Type B pancreatic cell (in vitro differentiated cells): ENCODE measurements at regions not wholly inside any gene's neighbourhood (a gene's known extent, or its start where the extent isn't known, plus 50 kb on each side); places are given as distances from the start of the nearest gene placed in this dataset.
"Not testable (repeated sequence)": the region's sequence is repeated elsewhere in the genome, so short reads cannot be mapped to it uniquely, and the experiment has no call there.

Experiments used
- DNase-seq: peaks from one replicate; pipeline ENCODE4 v3.0.0; 2021; ENCODE audit warnings: mixed read lengths; ENCODE audit not compliant: unreplicated experiment; ENCODE audit errors: extremely low spot score
- H3K27ac Mint-ChIP-seq: 2 replicates; pipeline ENCODE4 v1.8.0; 2021; ENCODE audit warnings: mild to moderate bottlenecking, mixed read lengths
- H3K27me3 Mint-ChIP-seq: 2 replicates; pipeline ENCODE4 v1.8.0; 2021; ENCODE audit warnings: mixed read lengths
- H3K36me3 Mint-ChIP-seq: 2 replicates; pipeline ENCODE4 v1.8.0; 2021; ENCODE audit warnings: mixed read lengths
- H3K4me1 Mint-ChIP-seq: one replicate; pipeline ENCODE4 v1.8.0; 2021; ENCODE audit warnings: mixed read lengths; ENCODE audit not compliant: unreplicated experiment
- H3K4me3 Mint-ChIP-seq: 2 replicates; pipeline ENCODE4 v1.8.0; 2021; ENCODE audit warnings: mild to moderate bottlenecking, mixed read lengths
- H3K9me3 Mint-ChIP-seq: 2 replicates; pipeline ENCODE4 v1.8.0; 2021; ENCODE audit warnings: mixed read lengths
- CTCF ChIP-seq: fragments of 200-600 bp; sonication (generic); conservative IDR thresholded peaks from 2 replicates; pipeline ENCODE4 v1.5.0; 2021; ENCODE audit warnings: antibody characterized with exemption, mild to moderate bottlenecking

GRCh38 chr1:239125027-239125426 lies 261.3 kb upstream of the CHRM3 start:
- H3K9me3 Mint-ChIP-seq = no peaks in the 10 kb centered on the region
- H3K4me1 Mint-ChIP-seq = no peaks in the 10 kb centered on the region
- DNase-seq = no peak
- no peaks in the 10 kb centered on the region for H3K36me3 Mint-ChIP-seq
- no peak overlapping the region for H3K4me3 Mint-ChIP-seq
- no peaks in the 10 kb centered on the region for H3K27me3 Mint-ChIP-seq
- no peak for TF ChIP-seq CTCF
- no peak overlapping the region for H3K27ac Mint-ChIP-seq

GRCh38 chr1:239123260-239123659 lies 263.1 kb upstream of the CHRM3 start:
- no peak overlapping the region for H3K27ac Mint-ChIP-seq
- TF ChIP-seq CTCF = no peak

GRCh38 chr1:239112101-239112935 lies 274.1 kb upstream of the CHRM3 start:
- TF ChIP-seq CTCF = no peak
- Mint-ChIP-seq H3K36me3 (no peaks in the 10 kb centered on the region), H3K9me3 (no peaks in the 10 kb centered on the region), H3K27ac (no peak overlapping the region), H3K27me3 (no peaks in the 10 kb centered on the region), H3K4me1 (no peaks in the 10 kb centered on the region), H3K4me3 (no peak overlapping the region)
- DNase-seq = no peak

More at GRCh38 chr1:239123260-239123659, 263.1 kb upstream of the CHRM3 start:
- Mint-ChIP-seq H3K36me3 (no peaks in the 10 kb centered on the region), H3K4me1 (no peaks in the 10 kb centered on the region), H3K27me3 (peaks cover 6% of the 10 kb centered on the region), H3K9me3 (no peaks in the 10 kb centered on the region), H3K4me3 (no peak overlapping the region)
- DNase-seq = no peak

- no peak overlapping the region for H3K4me3 Mint-ChIP-seq
- no peaks in the 10 kb centered on the region for H3K36me3 Mint-ChIP-seq
- TF ChIP-seq CTCF = no peak
- H3K4me1 Mint-ChIP-seq = no peaks in the 10 kb centered on the region
- no peaks in the 10 kb centered on the region for H3K9me3 Mint-ChIP-seq
- peaks cover 19% of the 10 kb centered on the region for H3K27me3 Mint-ChIP-seq
- no peak overlapping the region for H3K27ac Mint-ChIP-seq
- no peak for DNase-seq
These were observed 278.7 kb upstream of the CHRM3 start for GRCh38 chr1:239107676-239108075.

GRCh38 chr1:239106689-239107088 lies 279.7 kb upstream of the CHRM3 start:
- H3K36me3 Mint-ChIP-seq, H3K9me3 Mint-ChIP-seq, H3K4me3 Mint-ChIP-seq, DNase-seq, H3K4me1 Mint-ChIP-seq, H3K27ac Mint-ChIP-seq: not testable (repeated sequence)
- H3K27me3 Mint-ChIP-seq = peaks cover 19% of the 10 kb centered on the region

GRCh38 chr1:239098400-239099037 lies 287.8 kb upstream of the CHRM3 start:
- Mint-ChIP-seq H3K36me3 (no peaks in the 10 kb centered on the region), H3K4me1 (no peaks in the 10 kb centered on the region), H3K9me3 (no peaks in the 10 kb centered on the region), H3K27me3 (no peaks in the 10 kb centered on the region), H3K4me3 (no peak overlapping the region), H3K27ac (no peak overlapping the region)
- TF ChIP-seq CTCF = no peak
- no peak for DNase-seq
